ENCODE measurements at regions not wholly inside any gene's neighbourhood (a gene's known extent, or its start where the extent isn't known, plus 50 kb on each side); places are given as distances from the start of the nearest gene placed in this dataset.
"Not testable (repeated sequence)": the region's sequence is repeated elsewhere in the genome, so short reads cannot be mapped to it uniquely, and the experiment has no call there.

DNA sequence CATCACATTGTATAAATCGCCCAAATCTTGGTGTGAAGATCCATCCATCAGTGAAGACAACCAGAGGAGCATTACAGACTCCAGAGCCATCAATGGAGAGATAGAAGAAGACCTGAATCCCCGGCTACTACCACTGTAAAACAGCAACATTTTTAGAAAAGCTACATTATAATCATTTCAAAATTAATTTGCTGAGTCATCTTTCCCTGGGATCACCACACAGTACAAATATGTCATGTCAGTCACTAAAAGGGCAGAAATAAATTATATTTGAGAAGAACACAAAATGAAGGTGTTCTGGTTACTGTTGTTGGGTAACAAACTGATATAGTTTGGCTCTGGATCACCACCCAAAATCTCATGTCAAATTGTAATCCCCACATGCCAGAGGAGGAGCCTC lies 218.5 kb upstream of the STT3B start:
- H3K4me1 ChIP-seq (ENCODE audit: insufficient read depth, low read length, poor library complexity, severe bottlenecking): peaks cover 21% of the 10 kb centered on the region
- no peaks in the 10 kb centered on the region for H3K36me3 ChIP-seq (ENCODE audit: insufficient read depth, low read length)
- H3K4me2 ChIP-seq (ENCODE audit: low read depth, low read length, poor library complexity, severe bottlenecking): no peak overlapping the region
- H3F3A ChIP-seq (ENCODE audit: low read depth): no peaks in the 10 kb centered on the region
- no peak for TF ChIP-seq EZH2phosphoT487 (IDR thresholded peaks at IDR 0.05; ENCODE audit: borderline replicate concordance)
- TF ChIP-seq, protein P1, sequence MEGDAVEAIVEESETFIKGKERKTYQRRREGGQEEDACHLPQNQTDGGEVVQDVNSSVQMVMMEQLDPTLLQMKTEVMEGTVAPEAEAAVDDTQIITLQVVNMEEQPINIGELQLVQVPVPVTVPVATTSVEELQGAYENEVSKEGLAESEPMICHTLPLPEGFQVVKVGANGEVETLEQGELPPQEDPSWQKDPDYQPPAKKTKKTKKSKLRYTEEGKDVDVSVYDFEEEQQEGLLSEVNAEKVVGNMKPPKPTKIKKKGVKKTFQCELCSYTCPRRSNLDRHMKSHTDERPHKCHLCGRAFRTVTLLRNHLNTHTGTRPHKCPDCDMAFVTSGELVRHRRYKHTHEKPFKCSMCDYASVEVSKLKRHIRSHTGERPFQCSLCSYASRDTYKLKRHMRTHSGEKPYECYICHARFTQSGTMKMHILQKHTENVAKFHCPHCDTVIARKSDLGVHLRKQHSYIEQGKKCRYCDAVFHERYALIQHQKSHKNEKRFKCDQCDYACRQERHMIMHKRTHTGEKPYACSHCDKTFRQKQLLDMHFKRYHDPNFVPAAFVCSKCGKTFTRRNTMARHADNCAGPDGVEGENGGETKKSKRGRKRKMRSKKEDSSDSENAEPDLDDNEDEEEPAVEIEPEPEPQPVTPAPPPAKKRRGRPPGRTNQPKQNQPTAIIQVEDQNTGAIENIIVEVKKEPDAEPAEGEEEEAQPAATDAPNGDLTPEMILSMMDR (conservative IDR thresholded peaks at IDR 0.05; ENCODE audit: low read length): no peak
- H3K9ac ChIP-seq (ENCODE audit: low read depth, low read length, poor library complexity, severe bottlenecking): no peak overlapping the region
- no peaks in the 10 kb centered on the region for H4K20me1 ChIP-seq (ENCODE audit: insufficient read depth, low read length, poor library complexity, severe bottlenecking)
- H3K9me2 ChIP-seq (replicated peaks; ENCODE audit: low read depth, low read length): no peaks in the 10 kb centered on the region
- H2AFZ ChIP-seq (ENCODE audit: low read length): no peak overlapping the region
- H3K9me3 ChIP-seq (ENCODE audit: insufficient read depth, low read depth, low read length): peaks cover 17% of the 10 kb centered on the region; the same call in 1 of the 2 replicates
- H3K27me3 ChIP-seq (ENCODE audit: insufficient read depth, low read length, poor library complexity, severe bottlenecking): no peaks in the 10 kb centered on the region
- H3K79me2 ChIP-seq (ENCODE audit: insufficient read depth, low read length): no peaks in the 10 kb centered on the region
- H3K4me3 ChIP-seq (ENCODE audit: low read length, poor library complexity, severe bottlenecking): no peak overlapping the region

DNA sequence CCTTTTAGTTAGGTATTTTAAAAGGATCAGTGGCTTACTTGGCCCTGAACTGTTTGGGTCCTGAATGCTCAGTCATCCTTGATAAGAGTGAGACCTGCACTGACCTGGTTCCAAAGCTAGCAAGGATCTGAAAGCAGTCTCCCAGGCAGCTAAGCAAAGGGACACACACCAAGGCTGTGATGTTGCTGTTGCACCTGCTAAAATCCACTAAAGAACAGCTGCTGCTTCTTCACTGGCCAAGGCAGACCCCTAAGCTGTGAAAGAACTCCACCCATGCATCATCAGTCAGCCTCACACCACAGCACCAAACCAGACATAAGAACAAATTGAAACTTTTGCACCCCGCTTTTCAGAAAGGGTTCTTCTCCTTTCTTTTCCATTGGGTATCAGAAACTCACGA lies 213.4 kb upstream of the STT3B start:
- Histone ChIP-seq H2AFZ (ENCODE audit: low read length) (no peak overlapping the region), H3K36me3 (ENCODE audit: insufficient read depth, low read length) (no peaks in the 10 kb centered on the region), H3K9me3 (ENCODE audit: insufficient read depth, low read depth, low read length) (peaks cover 17% of the 10 kb centered on the region; the same call in 1 of the 2 replicates), H4K20me1 (ENCODE audit: insufficient read depth, low read length, poor library complexity, severe bottlenecking) (no peaks in the 10 kb centered on the region), H3K9ac (ENCODE audit: low read depth, low read length, poor library complexity, severe bottlenecking) (no peak overlapping the region), H3K79me2 (ENCODE audit: insufficient read depth, low read length) (no peaks in the 10 kb centered on the region), H3K4me2 (ENCODE audit: low read depth, low read length, poor library complexity, severe bottlenecking) (no peak overlapping the region), H3K27me3 (ENCODE audit: insufficient read depth, low read length, poor library complexity, severe bottlenecking) (no peaks in the 10 kb centered on the region), H3K4me1 (ENCODE audit: insufficient read depth, low read length, poor library complexity, severe bottlenecking) (peaks cover 3% of the 10 kb centered on the region), H3F3A (ENCODE audit: low read depth) (no peaks in the 10 kb centered on the region), H3K4me3 (ENCODE audit: low read length, poor library complexity, severe bottlenecking) (no peak overlapping the region), H3K9me2 (replicated peaks; ENCODE audit: low read depth, low read length) (no peaks in the 10 kb centered on the region)
- TF ChIP-seq EZH2phosphoT487 (IDR thresholded peaks at IDR 0.05; ENCODE audit: borderline replicate concordance): no peak

DNA sequence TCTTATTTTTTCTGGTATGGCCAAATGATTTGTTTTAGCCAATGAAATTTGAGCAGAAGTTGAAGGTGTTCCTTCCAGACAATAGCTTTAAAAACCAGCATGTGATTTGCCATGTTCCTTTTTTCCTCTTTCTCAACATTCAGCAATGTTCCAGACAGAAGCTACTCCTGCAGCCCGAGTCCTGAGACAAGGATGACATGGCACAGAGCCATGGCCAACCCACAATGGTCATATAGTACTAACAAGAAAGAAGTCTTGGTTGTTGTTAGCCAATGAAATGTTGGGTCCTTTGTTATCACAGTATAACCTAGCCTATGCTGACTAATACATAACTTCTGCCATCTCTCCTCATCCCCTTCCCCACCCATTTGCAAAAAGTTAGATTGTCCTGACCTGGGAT lies 211.1 kb upstream of the STT3B start:
- no peaks in the 10 kb centered on the region for H3K27me3 ChIP-seq (ENCODE audit: insufficient read depth, low read length, poor library complexity, severe bottlenecking)
- peaks cover 3% of the 10 kb centered on the region for H3K4me1 ChIP-seq (ENCODE audit: insufficient read depth, low read length, poor library complexity, severe bottlenecking)
- H3K79me2 ChIP-seq (ENCODE audit: insufficient read depth, low read length): no peaks in the 10 kb centered on the region
- H3K9me3 ChIP-seq (ENCODE audit: insufficient read depth, low read depth, low read length): peaks cover 5% of the 10 kb centered on the region; the same call in 1 of the 2 replicates
- no peaks in the 10 kb centered on the region for H4K20me1 ChIP-seq (ENCODE audit: insufficient read depth, low read length, poor library complexity, severe bottlenecking)
- H3K9me2 ChIP-seq (replicated peaks; ENCODE audit: low read depth, low read length): no peaks in the 10 kb centered on the region
- no peak overlapping the region for H3K4me3 ChIP-seq (ENCODE audit: low read length, poor library complexity, severe bottlenecking)
- no peak for TF ChIP-seq EZH2phosphoT487 (IDR thresholded peaks at IDR 0.05; ENCODE audit: borderline replicate concordance)
- TF ChIP-seq, protein P1 (conservative IDR thresholded peaks at IDR 0.05; ENCODE audit: low read length): no peak
- H3K36me3 ChIP-seq (ENCODE audit: insufficient read depth, low read length): no peaks in the 10 kb centered on the region
- H3K4me2 ChIP-seq (ENCODE audit: low read depth, low read length, poor library complexity, severe bottlenecking): no peak overlapping the region
- no peak overlapping the region for H2AFZ ChIP-seq (ENCODE audit: low read length)
- H3F3A ChIP-seq (ENCODE audit: low read depth): no peaks in the 10 kb centered on the region
- no peak overlapping the region for H3K9ac ChIP-seq (ENCODE audit: low read depth, low read length, poor library complexity, severe bottlenecking)

DNA sequence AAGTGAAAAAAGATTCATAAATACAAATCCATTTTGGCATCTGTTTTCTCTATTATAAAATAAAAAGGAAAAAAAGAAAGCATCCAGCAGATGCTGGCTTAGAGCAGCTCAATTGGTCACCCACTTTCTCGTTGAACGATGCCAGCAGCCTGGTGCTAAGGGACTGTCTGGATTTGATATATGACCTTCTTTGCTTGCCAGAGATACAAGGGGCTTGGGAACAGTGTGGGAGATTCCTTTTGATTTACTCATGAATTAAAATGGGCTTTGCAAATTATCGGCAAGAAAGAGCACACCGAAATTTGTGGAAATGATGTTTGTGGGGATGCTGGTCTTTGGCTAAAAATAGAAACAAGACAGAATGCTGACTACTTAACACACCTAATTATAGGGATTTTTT lies 210.3 kb upstream of the STT3B start:
- no peaks in the 10 kb centered on the region for H3F3A ChIP-seq (ENCODE audit: low read depth)
- no peak overlapping the region for H3K9ac ChIP-seq (ENCODE audit: low read depth, low read length, poor library complexity, severe bottlenecking)
- H3K9me2 ChIP-seq (replicated peaks; ENCODE audit: low read depth, low read length): no peaks in the 10 kb centered on the region
- H3K36me3 ChIP-seq (ENCODE audit: insufficient read depth, low read length): no peaks in the 10 kb centered on the region
- no peaks in the 10 kb centered on the region for H3K79me2 ChIP-seq (ENCODE audit: insufficient read depth, low read length)
- no peaks in the 10 kb centered on the region for H3K27me3 ChIP-seq (ENCODE audit: insufficient read depth, low read length, poor library complexity, severe bottlenecking)
- H3K4me3 ChIP-seq (ENCODE audit: low read length, poor library complexity, severe bottlenecking): no peak overlapping the region
- no peak overlapping the region for H2AFZ ChIP-seq (ENCODE audit: low read length)
- H3K4me1 ChIP-seq (ENCODE audit: insufficient read depth, low read length, poor library complexity, severe bottlenecking): peaks cover 3% of the 10 kb centered on the region
- no peaks in the 10 kb centered on the region for H4K20me1 ChIP-seq (ENCODE audit: insufficient read depth, low read length, poor library complexity, severe bottlenecking)
- no peak overlapping the region for H3K4me2 ChIP-seq (ENCODE audit: low read depth, low read length, poor library complexity, severe bottlenecking)
- H3K9me3 ChIP-seq (ENCODE audit: insufficient read depth, low read depth, low read length): peaks cover 6% of the 10 kb centered on the region; the same call in 1 of the 2 replicates
- TF ChIP-seq, protein P1 (conservative IDR thresholded peaks at IDR 0.05; ENCODE audit: low read length): no peak
- TF ChIP-seq EZH2phosphoT487 (IDR thresholded peaks at IDR 0.05; ENCODE audit: borderline replicate concordance): no peak

DNA sequence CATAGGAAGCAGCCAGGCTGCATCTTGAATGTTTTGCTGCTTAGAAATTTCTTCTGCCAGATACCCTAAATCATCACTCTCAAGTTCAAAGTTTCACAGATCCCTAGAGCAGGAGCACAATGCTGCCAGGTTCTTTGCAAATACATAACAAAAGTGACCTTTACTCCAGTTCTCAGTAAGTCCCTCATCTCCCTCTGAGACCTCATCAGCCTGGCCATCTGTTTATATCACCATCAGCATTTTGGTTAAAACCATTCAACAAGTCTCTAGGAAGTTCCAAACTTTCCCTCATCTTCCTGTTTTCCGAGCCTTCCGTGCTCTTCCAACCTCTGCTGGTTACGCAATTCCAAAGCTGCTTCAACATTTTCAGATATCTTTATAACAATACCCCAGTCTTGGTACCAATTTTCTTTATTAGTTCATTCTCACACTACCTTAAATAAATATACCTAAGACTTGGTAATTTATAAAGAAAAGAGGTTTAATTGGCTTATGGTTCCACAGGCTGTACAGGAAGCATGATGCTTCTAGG lies 204.8 kb upstream of the STT3B start:
- H2AFZ ChIP-seq (ENCODE audit: low read length); H3K9ac ChIP-seq (ENCODE audit: low read depth, low read length, poor library complexity, severe bottlenecking); H3K27me3 ChIP-seq (ENCODE audit: insufficient read depth, low read length, poor library complexity, severe bottlenecking); H4K20me1 ChIP-seq (ENCODE audit: insufficient read depth, low read length, poor library complexity, severe bottlenecking); H3K4me2 ChIP-seq (ENCODE audit: low read depth, low read length, poor library complexity, severe bottlenecking); H3K36me3 ChIP-seq (ENCODE audit: insufficient read depth, low read length); H3K4me1 ChIP-seq (ENCODE audit: insufficient read depth, low read length, poor library complexity, severe bottlenecking); H3F3A ChIP-seq (ENCODE audit: low read depth); H3K4me3 ChIP-seq (ENCODE audit: low read length, poor library complexity, severe bottlenecking); H3K9me3 ChIP-seq (ENCODE audit: insufficient read depth, low read depth, low read length); H3K9me2 ChIP-seq (replicated peaks; ENCODE audit: low read depth, low read length); H3K79me2 ChIP-seq (ENCODE audit: insufficient read depth, low read length): not testable (repeated sequence)

Data from Loucy (cell line).